ENCODE measurements at regions not wholly inside any gene's neighbourhood (a gene's known extent, or its start where the extent isn't known, plus 50 kb on each side); places are given as distances from the start of the nearest gene placed in this dataset.
"Not testable (repeated sequence)": the region's sequence is repeated elsewhere in the genome, so short reads cannot be mapped to it uniquely, and the experiment has no call there.

- not testable (repeated sequence) for H3K4me3 ChIP-seq (ENCODE audit: low read length); H3K27me3 ChIP-seq (ENCODE audit: control insufficient read depth, low read length); H3K9me3 ChIP-seq (ENCODE audit: control insufficient read depth, insufficient read depth, low read length); H3K36me3 ChIP-seq (ENCODE audit: control insufficient read depth, low read length); H3K9me2 ChIP-seq (replicated peaks; ENCODE audit: control insufficient read depth, low read length); H3F3A ChIP-seq (ENCODE audit: control insufficient read depth, insufficient read depth); H3K27ac ChIP-seq (ENCODE audit: low read depth, low read length); H4K20me1 ChIP-seq (ENCODE audit: control insufficient read depth, insufficient read depth, low read depth, low read length); H3K79me2 ChIP-seq (ENCODE audit: control insufficient read depth, low read length); H3K4me2 ChIP-seq (ENCODE audit: low read length)
- peaks cover 30% of the 10 kb centered on the region for H3K4me1 ChIP-seq (ENCODE audit: control insufficient read depth, low read length)
Measured at GRCh38 chr2:111435553-111436310, 315.0 kb downstream of the BCL2L11 start.

- H3K9me2 ChIP-seq (replicated peaks; ENCODE audit: control insufficient read depth, low read length); H3K4me2 ChIP-seq (ENCODE audit: low read length); H3K27me3 ChIP-seq (ENCODE audit: control insufficient read depth, low read length); H3K27ac ChIP-seq (ENCODE audit: low read depth, low read length); H3K4me3 ChIP-seq (ENCODE audit: low read length); H3K9me3 ChIP-seq (ENCODE audit: control insufficient read depth, insufficient read depth, low read length); H3K36me3 ChIP-seq (ENCODE audit: control insufficient read depth, low read length); H3F3A ChIP-seq (ENCODE audit: control insufficient read depth, insufficient read depth); H4K20me1 ChIP-seq (ENCODE audit: control insufficient read depth, insufficient read depth, low read depth, low read length); H3K79me2 ChIP-seq (ENCODE audit: control insufficient read depth, low read length): not testable (repeated sequence)
- H3K4me1 ChIP-seq (ENCODE audit: control insufficient read depth, low read length), result peaks cover 27% of the 10 kb centered on the region
Measured at GRCh38 chr2:111436411-111436810, 315.7 kb downstream of the BCL2L11 start.

- not testable (repeated sequence) for H3K27me3 ChIP-seq (ENCODE audit: control insufficient read depth, low read length); H3K9me2 ChIP-seq (replicated peaks; ENCODE audit: control insufficient read depth, low read length); H3F3A ChIP-seq (ENCODE audit: control insufficient read depth, insufficient read depth); H3K9me3 ChIP-seq (ENCODE audit: control insufficient read depth, insufficient read depth, low read length); H3K36me3 ChIP-seq (ENCODE audit: control insufficient read depth, low read length); H4K20me1 ChIP-seq (ENCODE audit: control insufficient read depth, insufficient read depth, low read depth, low read length); H3K79me2 ChIP-seq (ENCODE audit: control insufficient read depth, low read length)
- peaks cover 24% of the 10 kb centered on the region for H3K4me1 ChIP-seq (ENCODE audit: control insufficient read depth, low read length)
- peak overlapping the region; percentile 42 for H3K4me2 ChIP-seq (ENCODE audit: low read length)
- H3K27ac ChIP-seq (ENCODE audit: low read depth, low read length), result peak overlapping the region; percentile 54
- H3K4me3 ChIP-seq (ENCODE audit: low read length), result peak overlapping the region; percentile 28; the same call in 1 of the 2 replicates
Measured at GRCh38 chr2:111437288-111437990, 316.7 kb downstream of the BCL2L11 start.

GRCh38 chr2:111438161-111438560, 317.4 kb downstream of the BCL2L11 start:
- not testable (repeated sequence) for H3K27me3 ChIP-seq (ENCODE audit: control insufficient read depth, low read length); H3K4me2 ChIP-seq (ENCODE audit: low read length); H3K36me3 ChIP-seq (ENCODE audit: control insufficient read depth, low read length); H3K9me2 ChIP-seq (replicated peaks; ENCODE audit: control insufficient read depth, low read length); H3F3A ChIP-seq (ENCODE audit: control insufficient read depth, insufficient read depth); H3K9me3 ChIP-seq (ENCODE audit: control insufficient read depth, insufficient read depth, low read length); H4K20me1 ChIP-seq (ENCODE audit: control insufficient read depth, insufficient read depth, low read depth, low read length); H3K79me2 ChIP-seq (ENCODE audit: control insufficient read depth, low read length); H3K4me3 ChIP-seq (ENCODE audit: low read length)
- H3K27ac ChIP-seq (ENCODE audit: low read depth, low read length), result peak overlapping the region; percentile 54; the same call in 1 of the 2 replicates
- peaks cover 19% of the 10 kb centered on the region for H3K4me1 ChIP-seq (ENCODE audit: control insufficient read depth, low read length)

- not testable (repeated sequence) for H3K9me3 ChIP-seq (ENCODE audit: control insufficient read depth, insufficient read depth, low read length); H3K27me3 ChIP-seq (ENCODE audit: control insufficient read depth, low read length); H3K36me3 ChIP-seq (ENCODE audit: control insufficient read depth, low read length); H3K4me3 ChIP-seq (ENCODE audit: low read length); H3K4me2 ChIP-seq (ENCODE audit: low read length); H3K9me2 ChIP-seq (replicated peaks; ENCODE audit: control insufficient read depth, low read length); H3F3A ChIP-seq (ENCODE audit: control insufficient read depth, insufficient read depth); H3K79me2 ChIP-seq (ENCODE audit: control insufficient read depth, low read length); H4K20me1 ChIP-seq (ENCODE audit: control insufficient read depth, insufficient read depth, low read depth, low read length); H3K27ac ChIP-seq (ENCODE audit: low read depth, low read length)
- H3K4me1 ChIP-seq (ENCODE audit: control insufficient read depth, low read length), result peaks cover 17% of the 10 kb centered on the region
Measured at GRCh38 chr2:111439237-111439636, 318.5 kb downstream of the BCL2L11 start.

GRCh38 chr2:111441614-111442013, 320.9 kb downstream of the BCL2L11 start:
- H3K4me2 ChIP-seq (ENCODE audit: low read length); H3K36me3 ChIP-seq (ENCODE audit: control insufficient read depth, low read length); H3K79me2 ChIP-seq (ENCODE audit: control insufficient read depth, low read length); H3K9me2 ChIP-seq (replicated peaks; ENCODE audit: control insufficient read depth, low read length); H3K27me3 ChIP-seq (ENCODE audit: control insufficient read depth, low read length); H4K20me1 ChIP-seq (ENCODE audit: control insufficient read depth, insufficient read depth, low read depth, low read length); H3K4me3 ChIP-seq (ENCODE audit: low read length); H3K9me3 ChIP-seq (ENCODE audit: control insufficient read depth, insufficient read depth, low read length); H3F3A ChIP-seq (ENCODE audit: control insufficient read depth, insufficient read depth); H3K27ac ChIP-seq (ENCODE audit: low read depth, low read length): not testable (repeated sequence)
- peaks cover 17% of the 10 kb centered on the region for H3K4me1 ChIP-seq (ENCODE audit: control insufficient read depth, low read length)

GRCh38 chr2:111442767-111443454, 322.2 kb downstream of the BCL2L11 start:
- not testable (repeated sequence) for H3K4me3 ChIP-seq (ENCODE audit: low read length); H3K4me2 ChIP-seq (ENCODE audit: low read length); H4K20me1 ChIP-seq (ENCODE audit: control insufficient read depth, insufficient read depth, low read depth, low read length); H3K27me3 ChIP-seq (ENCODE audit: control insufficient read depth, low read length); H3F3A ChIP-seq (ENCODE audit: control insufficient read depth, insufficient read depth); H3K36me3 ChIP-seq (ENCODE audit: control insufficient read depth, low read length); H3K27ac ChIP-seq (ENCODE audit: low read depth, low read length); H3K79me2 ChIP-seq (ENCODE audit: control insufficient read depth, low read length); H3K9me2 ChIP-seq (replicated peaks; ENCODE audit: control insufficient read depth, low read length); H3K9me3 ChIP-seq (ENCODE audit: control insufficient read depth, insufficient read depth, low read length)
- peaks cover 14% of the 10 kb centered on the region for H3K4me1 ChIP-seq (ENCODE audit: control insufficient read depth, low read length)

- H3K79me2 ChIP-seq (ENCODE audit: control insufficient read depth, low read length); H3K9me3 ChIP-seq (ENCODE audit: control insufficient read depth, insufficient read depth, low read length); H3K36me3 ChIP-seq (ENCODE audit: control insufficient read depth, low read length); H4K20me1 ChIP-seq (ENCODE audit: control insufficient read depth, insufficient read depth, low read depth, low read length); H3F3A ChIP-seq (ENCODE audit: control insufficient read depth, insufficient read depth); H3K27me3 ChIP-seq (ENCODE audit: control insufficient read depth, low read length); H3K4me2 ChIP-seq (ENCODE audit: low read length); H3K9me2 ChIP-seq (replicated peaks; ENCODE audit: control insufficient read depth, low read length); H3K27ac ChIP-seq (ENCODE audit: low read depth, low read length); H3K4me3 ChIP-seq (ENCODE audit: low read length): not testable (repeated sequence)
- peaks cover 12% of the 10 kb centered on the region for H3K4me1 ChIP-seq (ENCODE audit: control insufficient read depth, low read length)
Measured at GRCh38 chr2:111444516-111444915, 323.8 kb downstream of the BCL2L11 start.

Data from DOHH2 (cell line).